B cell (primary cell): ENCODE measurements at regions not wholly inside any gene's neighbourhood (a gene's known extent, or its start where the extent isn't known, plus 50 kb on each side); places are given as distances from the start of the nearest gene placed in this dataset.

Experiments used
- ATAC-seq: fragments of 200-7000 bp; cut with Tn5 transposase; one replicate; pipeline ENCODE4 v1.10.0; 2021; ENCODE audit warnings: low read depth, mild to moderate bottlenecking, moderate number of reproducible peaks, moderate library complexity
- CTCF ChIA-PET: fragments of 350-600 bp; sonication (Branson Sonifier 250); formaldehyde crosslinking; loops from one replicate; lab custom pipeline; 2021; ENCODE audit warnings: antibody characterized with exemption, inconsistent platforms; lab: Charles Lee
- POLR2A ChIA-PET: fragments of 350-600 bp; sonication (Branson Sonifier 250); formaldehyde crosslinking; loops from one replicate; lab custom pipeline; 2021; ENCODE audit warnings: antibody characterized with exemption; lab: Charles Lee
- DNase-seq: peaks from one replicate; pipeline ENCODE4 v3.0.0; 2013
- H2AFZ ChIP-seq: 2 replicates; pipeline ENCODE4 v1.6.1; 2012; ENCODE audit warnings: mild to moderate bottlenecking, low read depth, low read length; ENCODE audit not compliant: insufficient read depth, poor library complexity, severe bottlenecking
- H3K27ac ChIP-seq, 2 donors: 1 replicate in 1 of 2; 2 replicates in 1 of 2; pipeline ENCODE4 v1.5.1; 2012 to 2013; ENCODE audit warnings: low read length in 2 of 2, mild to moderate bottlenecking in 2 of 2, moderate library complexity in 1 of 2
- H3K27me3 ChIP-seq, 4 experiments: fragments of 200-600 bp in 1 of 4; sonication (generic) in 1 of 4; replicated peaks in 1 of 4; 1 replicate in 2 of 4; 2 replicates in 2 of 4; pipeline versions ENCODE4 v1.6.1 to v1.7.0; 2013 to 2016; ENCODE audit warnings: low read length in 3 of 4, mild to moderate bottlenecking in 2 of 4, mixed read lengths in 1 of 4, moderate library complexity in 1 of 4; ENCODE audit not compliant: insufficient read depth in 4 of 4, control insufficient read depth in 3 of 4; ENCODE audit errors: control extremely low read depth in 1 of 4
- H3K36me3 ChIP-seq, 2 experiments: replicated peaks in 1 of 2; 1 replicate in 1 of 2; 2 replicates in 1 of 2; pipeline versions ENCODE4 v1.6.1 to v1.7.1; 2013; ENCODE audit warnings: low read length in 1 of 2; ENCODE audit not compliant: insufficient read depth in 2 of 2, control insufficient read depth in 1 of 2; ENCODE audit errors: control extremely low read depth in 1 of 2, extremely low read depth in 1 of 2
- H3K4me1 ChIP-seq, 2 donors: fragments of 200-600 bp in 1 of 2; sonication (generic) in 1 of 2; 1 replicate in 1 of 2; 2 replicates in 1 of 2; pipeline versions ENCODE4 v1.5.1 to v1.6.1; 2013 to 2017; ENCODE audit warnings: low read length in 2 of 2; ENCODE audit not compliant: control insufficient read depth in 2 of 2, insufficient read depth in 2 of 2
- H3K4me2 ChIP-seq: replicated peaks from 2 replicates; pipeline ENCODE3; 2012; ENCODE audit warnings: mild to moderate bottlenecking, low read depth, low read length; ENCODE audit not compliant: poor library complexity, severe bottlenecking
- H3K4me3 ChIP-seq, 5 experiments: fragments of 200-600 bp in 1 of 5; sonication (generic) in 1 of 5; 1 replicate in 3 of 5; 2 replicates in 2 of 5; pipeline versions ENCODE4 v1.5.1 to v1.7.0; 2011 to 2016; ENCODE audit warnings: low read length in 4 of 5, mild to moderate bottlenecking in 4 of 5, low read depth in 2 of 5, control low read depth in 1 of 5, moderate library complexity in 1 of 5; ENCODE audit not compliant: insufficient read depth in 1 of 5; ENCODE audit errors: control extremely low read depth in 1 of 5, extremely low read depth in 1 of 5
- H3K79me2 ChIP-seq: fragments of 200-600 bp; sonication (generic); one replicate; pipeline ENCODE4 v1.6.0; 2016; ENCODE audit warnings: low read length; ENCODE audit not compliant: control insufficient read depth, insufficient read depth
- H3K9ac ChIP-seq: fragments of 200-600 bp; sonication (generic); 2 replicates; pipeline ENCODE4 v1.6.1; 2017; ENCODE audit warnings: mild to moderate bottlenecking, low read length, moderate library complexity
- H3K9me3 ChIP-seq, 3 donors: one replicate each; pipeline versions ENCODE4 v1.6.1 to v1.7.1; 2013; ENCODE audit warnings: low read length in 2 of 3; ENCODE audit not compliant: control insufficient read depth in 2 of 3, insufficient read depth in 1 of 3; ENCODE audit errors: control extremely low read depth in 1 of 3
- H4K20me1 ChIP-seq: 2 replicates; pipeline ENCODE4 v1.6.0; 2012; ENCODE audit warnings: mild to moderate bottlenecking, low read length; ENCODE audit not compliant: insufficient read depth, control insufficient read depth, poor library complexity, severe bottlenecking
- H3K27ac Mint-ChIP-seq: one replicate; pipeline ENCODE4 v1.8.0; 2021; ENCODE audit warnings: mixed read lengths
- H3K27me3 Mint-ChIP-seq: one replicate; pipeline ENCODE4 v1.8.0; 2021; ENCODE audit warnings: mixed read lengths
- H3K4me1 Mint-ChIP-seq: one replicate; pipeline ENCODE4 v1.8.0; 2021; ENCODE audit warnings: mixed read lengths
- H3K4me3 Mint-ChIP-seq: one replicate; pipeline ENCODE4 v1.8.0; 2021; ENCODE audit warnings: mixed read lengths
- H3K9me3 Mint-ChIP-seq: one replicate; pipeline ENCODE4 v1.8.0; 2022; ENCODE audit warnings: mixed read lengths; ENCODE audit not compliant: insufficient read depth
- CTCF ChIP-seq: fragments of 200-600 bp; IDR thresholded peaks from one replicate; pipeline ENCODE4 v1.8.0; 2022; ENCODE audit warnings: antibody characterized with exemption, mild to moderate bottlenecking
- EZH2 ChIP-seq: IDR thresholded peaks from 2 replicates; pipeline ENCODE4 v1.6.1; 2012; ENCODE audit warnings: borderline replicate concordance, low read depth, mild to moderate bottlenecking, moderate library complexity, low read length; ENCODE audit not compliant: insufficient read depth, poor library complexity, severe bottlenecking
- WGBS: methylation state at CpG from one replicate; pipeline ENCODE4 v1.1.5; 2013; ENCODE audit warnings: missing lambda C conversion rate; ENCODE audit not compliant: insufficient coverage; 5-methylcytosine and 5-hydroxymethylcytosine counted together
- intact Hi-C: fragments of 100-400 bp; cut with micrococcal nuclease; formaldehyde crosslinking; loops from one replicate; pipeline ENCODE4 v1.10.0; 2022

DNA sequence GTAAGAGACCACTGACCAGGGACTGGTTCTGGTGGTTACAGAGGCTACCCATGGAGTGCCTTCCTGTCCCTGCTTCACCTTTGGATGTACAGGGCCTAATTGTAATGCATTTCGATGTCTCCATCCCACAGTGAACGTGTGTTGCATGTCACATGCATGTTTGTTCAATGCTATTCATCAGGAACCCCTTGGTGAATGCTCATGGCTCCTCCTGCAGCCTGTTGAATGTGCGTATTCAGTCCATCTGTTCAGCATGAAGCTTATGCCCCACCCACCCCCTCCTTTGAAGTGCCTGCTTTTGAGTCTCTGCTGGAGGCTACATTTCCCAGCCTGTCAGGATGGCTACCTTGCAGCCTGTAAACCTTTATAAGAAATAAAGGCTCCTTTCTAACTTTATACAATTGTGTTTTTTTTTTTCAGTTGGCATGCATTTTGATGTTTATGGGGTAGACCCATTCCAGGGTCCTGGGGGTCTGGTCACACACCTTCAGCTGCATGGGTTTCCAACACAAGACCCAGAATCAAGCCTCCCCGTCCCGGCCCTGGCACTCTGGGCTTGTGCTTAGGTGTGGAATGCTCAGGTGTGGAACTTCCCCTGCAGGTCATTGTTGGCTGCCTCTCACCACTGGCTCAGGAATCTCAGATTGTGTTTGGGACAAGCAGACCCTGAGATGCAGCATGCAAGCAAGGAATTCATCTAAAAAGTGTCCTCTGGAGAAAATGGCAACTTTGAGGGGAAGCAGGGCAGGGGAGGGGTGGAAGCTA is 238.8 kb upstream of the HDAC4 start:
- peaks cover 16% of the 10 kb centered on the region for H3K27me3 Mint-ChIP-seq
- no peaks in the 10 kb centered on the region for H3K79me2 ChIP-seq
- H2AFZ ChIP-seq, result no peak overlapping the region
- H3K9me3 ChIP-seq, result peaks cover 0 to 16% (median 4%) of the 10 kb centered on the region in 3 donors
- ChIA-PET CTCF (no interaction called here), POLR2A (no interaction called here)
- H4K20me1 ChIP-seq, result no peaks in the 10 kb centered on the region
- 86% methylated on average over 5 of the region's 5 CpGs for WGBS
- no peak for TF ChIP-seq CTCF
- no peak for TF ChIP-seq EZH2
- H3K36me3 ChIP-seq, result no peaks in the 10 kb centered on the region
- no peak overlapping the region for H3K4me3 ChIP-seq
- no peak for ATAC-seq
- no peak overlapping the region for H3K27ac Mint-ChIP-seq
- peaks cover 0 to 10% (median 0%) of the 10 kb centered on the region in 4 experiments for H3K27me3 ChIP-seq
- no peak overlapping the region for H3K9ac ChIP-seq
- no peak for DNase-seq
- no peak overlapping the region for H3K4me3 Mint-ChIP-seq
- H3K27ac ChIP-seq, result no peak overlapping the region
- no peak overlapping the region for H3K4me2 ChIP-seq
- intact Hi-C loops, result no loop called here
- peaks cover 3% of the 10 kb centered on the region for H3K9me3 Mint-ChIP-seq
- no peaks in the 10 kb centered on the region for H3K4me1 Mint-ChIP-seq
- no peaks in the 10 kb centered on the region for H3K4me1 ChIP-seq

DNA sequence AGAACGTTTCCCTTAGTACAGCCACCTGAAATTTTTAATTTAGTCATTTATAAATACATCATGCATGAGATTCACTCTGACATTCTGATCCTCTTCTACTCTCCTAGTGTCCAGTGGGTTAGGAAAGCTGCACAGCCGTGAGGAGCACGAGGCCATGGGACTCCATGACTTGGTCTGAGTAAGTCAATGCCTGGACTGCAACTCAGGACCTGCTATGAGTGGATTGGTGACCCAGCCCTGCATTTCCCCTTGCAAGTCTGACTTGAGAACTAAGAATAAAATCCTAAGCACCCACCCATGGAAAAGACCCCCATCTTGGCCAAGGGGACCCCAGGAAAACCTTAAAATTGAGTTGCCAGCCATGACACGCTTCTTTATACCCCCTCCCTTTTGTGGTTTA is 237.6 kb upstream of the HDAC4 start:
- ATAC-seq, result no peak
- Mint-ChIP-seq H3K27ac (no peak overlapping the region), H3K4me1 (no peaks in the 10 kb centered on the region), H3K4me3 (no peak overlapping the region), H3K9me3 (peaks cover 3% of the 10 kb centered on the region), H3K27me3 (peaks cover 16% of the 10 kb centered on the region)
- Histone ChIP-seq H3K9ac (no peak overlapping the region), H3K4me2 (no peak overlapping the region), H3K9me3 (peaks cover 0 to 9% (median 4%) of the 10 kb centered on the region in 3 donors), H3K27ac (no peak overlapping the region), H3K4me1 (no peaks in the 10 kb centered on the region), H4K20me1 (no peaks in the 10 kb centered on the region), H3K36me3 (no peaks in the 10 kb centered on the region), H2AFZ (no peak overlapping the region), H3K79me2 (no peaks in the 10 kb centered on the region), H3K4me3 (no peak overlapping the region), H3K27me3 (peaks cover 0 to 10% (median 0%) of the 10 kb centered on the region in 4 experiments)
- TF ChIP-seq CTCF (no peak), EZH2 (no peak)
- CTCF ChIA-PET, result interaction anchor here (0.7 kb wide), 1 partner anchor 1895 kb away, joined by 4 read pairs; no protein-coding TSS in a partner anchor
- no peak for DNase-seq
- intact Hi-C loops, result no loop called here
- WGBS, result 82% methylated on average over 2 of the region's 4 CpGs
- POLR2A ChIA-PET, result no interaction called here
